ENCODE measurements at regions not wholly inside any gene's neighbourhood (a gene's known extent, or its start where the extent isn't known, plus 50 kb on each side); places are given as distances from the start of the nearest gene placed in this dataset.

DNA sequence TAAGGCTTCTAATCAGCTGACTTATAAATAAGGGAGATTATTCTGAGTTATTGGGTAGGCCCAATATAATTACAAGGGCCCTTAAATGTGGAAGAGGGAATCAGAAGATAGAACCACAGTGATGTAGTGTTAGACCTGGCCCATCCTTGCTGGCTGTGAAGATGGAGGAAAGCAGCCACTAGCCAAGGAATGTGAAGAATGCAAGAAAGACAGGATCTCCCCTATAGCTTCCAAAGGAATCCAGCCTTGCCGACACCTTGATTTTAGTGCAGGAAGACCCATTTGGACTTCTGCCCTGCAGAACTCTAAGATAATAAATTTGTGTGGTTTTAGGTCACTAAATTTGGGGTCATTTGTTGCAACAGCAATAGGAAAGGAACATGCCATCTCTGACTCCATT lies 150.6 kb downstream of the SPATA18 start:
- no peaks in the 10 kb centered on the region for H4K20me1 ChIP-seq (ENCODE audit: insufficient read depth, low read length)
- H2AFZ ChIP-seq (ENCODE audit: low read depth, low read length), result no peak overlapping the region
- Mint-ChIP-seq H3K4me1 (ENCODE audit: low read depth, unreplicated experiment) (peaks cover 17% of the 10 kb centered on the region), H3K4me3 (ENCODE audit: unreplicated experiment) (no peak overlapping the region), H3K27ac (ENCODE audit: unreplicated experiment) (no peak overlapping the region), H3K36me3 (ENCODE audit: low read depth, unreplicated experiment) (no peaks in the 10 kb centered on the region), H3K9me3 (ENCODE audit: unreplicated experiment) (no peaks in the 10 kb centered on the region), H3K27me3 (ENCODE audit: low read depth, unreplicated experiment) (no peaks in the 10 kb centered on the region)
- H3K27me3 ChIP-seq (ENCODE audit: insufficient read depth, low read length), result no peaks in the 10 kb centered on the region
- FAIRE-seq, result no peak
- H3K9ac ChIP-seq (ENCODE audit: low read length), result no peak overlapping the region
- H3K27ac ChIP-seq (ENCODE audit: low read depth, low read length), result no peak overlapping the region
- no peaks in the 10 kb centered on the region for H3K79me2 ChIP-seq (ENCODE audit: insufficient read depth, low read length)
- H3K36me3 ChIP-seq (ENCODE audit: insufficient read depth, low read length), result no peaks in the 10 kb centered on the region
- no peaks in the 10 kb centered on the region for H3K4me1 ChIP-seq (ENCODE audit: insufficient read depth, low read length)
- H3K4me3 ChIP-seq (ENCODE audit: insufficient read depth, low read depth, low read length), result no peak overlapping the region
- H3K4me2 ChIP-seq (ENCODE audit: low read length), result no peak overlapping the region
- no peak for DNase-seq (ENCODE audit: low read depth)
- TF ChIP-seq EZH2 (IDR thresholded peaks at IDR 0.05; ENCODE audit: insufficient read depth, low read length), result no peak
- TF ChIP-seq, protein P1, sequence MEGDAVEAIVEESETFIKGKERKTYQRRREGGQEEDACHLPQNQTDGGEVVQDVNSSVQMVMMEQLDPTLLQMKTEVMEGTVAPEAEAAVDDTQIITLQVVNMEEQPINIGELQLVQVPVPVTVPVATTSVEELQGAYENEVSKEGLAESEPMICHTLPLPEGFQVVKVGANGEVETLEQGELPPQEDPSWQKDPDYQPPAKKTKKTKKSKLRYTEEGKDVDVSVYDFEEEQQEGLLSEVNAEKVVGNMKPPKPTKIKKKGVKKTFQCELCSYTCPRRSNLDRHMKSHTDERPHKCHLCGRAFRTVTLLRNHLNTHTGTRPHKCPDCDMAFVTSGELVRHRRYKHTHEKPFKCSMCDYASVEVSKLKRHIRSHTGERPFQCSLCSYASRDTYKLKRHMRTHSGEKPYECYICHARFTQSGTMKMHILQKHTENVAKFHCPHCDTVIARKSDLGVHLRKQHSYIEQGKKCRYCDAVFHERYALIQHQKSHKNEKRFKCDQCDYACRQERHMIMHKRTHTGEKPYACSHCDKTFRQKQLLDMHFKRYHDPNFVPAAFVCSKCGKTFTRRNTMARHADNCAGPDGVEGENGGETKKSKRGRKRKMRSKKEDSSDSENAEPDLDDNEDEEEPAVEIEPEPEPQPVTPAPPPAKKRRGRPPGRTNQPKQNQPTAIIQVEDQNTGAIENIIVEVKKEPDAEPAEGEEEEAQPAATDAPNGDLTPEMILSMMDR (IDR thresholded peaks at IDR 0.05; ENCODE audit: insufficient read depth, low read depth, low read length), result no peak
- peaks cover 8% of the 10 kb centered on the region for H3K9me3 ChIP-seq (ENCODE audit: insufficient read depth, low read depth, low read length)

DNA sequence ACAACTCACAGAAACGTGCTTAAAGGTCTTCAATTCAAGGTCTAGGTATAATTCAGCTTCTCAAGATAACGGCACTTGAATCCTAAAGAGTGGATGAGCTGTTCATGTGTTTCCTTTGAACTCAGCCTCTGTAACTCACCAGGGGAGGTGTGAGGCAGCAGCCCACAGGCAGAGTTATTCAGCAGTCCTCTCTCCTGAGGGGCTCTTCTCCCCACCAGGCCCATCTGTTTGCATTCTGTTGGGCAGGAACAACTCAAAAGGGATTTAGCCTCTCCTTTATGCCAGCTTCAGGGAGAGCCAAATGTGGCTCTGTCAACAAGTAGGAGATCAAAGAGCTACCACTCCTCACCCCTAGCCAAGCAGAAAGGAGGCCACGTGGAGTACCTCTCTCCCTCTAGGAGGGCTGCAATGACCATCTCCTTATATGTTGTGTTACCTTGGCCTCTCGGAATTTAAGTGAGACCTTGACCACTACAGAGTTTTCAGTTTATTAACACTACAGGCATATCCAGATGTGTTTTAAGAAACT lies 151.2 kb downstream of the SPATA18 start:
- no peaks in the 10 kb centered on the region for H3K79me2 ChIP-seq (ENCODE audit: insufficient read depth, low read length)
- peaks cover 8% of the 10 kb centered on the region for H3K9me3 ChIP-seq (ENCODE audit: insufficient read depth, low read depth, low read length)
- H3K27me3 Mint-ChIP-seq (ENCODE audit: low read depth, unreplicated experiment), result no peaks in the 10 kb centered on the region
- no peaks in the 10 kb centered on the region for H3K27me3 ChIP-seq (ENCODE audit: insufficient read depth, low read length)
- peaks cover 17% of the 10 kb centered on the region for H3K4me1 Mint-ChIP-seq (ENCODE audit: low read depth, unreplicated experiment)
- no peak overlapping the region for H3K9ac ChIP-seq (ENCODE audit: low read length)
- DNase-seq (ENCODE audit: low read depth) (no peak), FAIRE-seq (no peak)
- H3K36me3 Mint-ChIP-seq (ENCODE audit: low read depth, unreplicated experiment), result no peaks in the 10 kb centered on the region
- H3K36me3 ChIP-seq (ENCODE audit: insufficient read depth, low read length), result no peaks in the 10 kb centered on the region
- H3K27ac ChIP-seq (ENCODE audit: low read depth, low read length), result no peak overlapping the region
- no peak overlapping the region for H3K4me3 ChIP-seq (ENCODE audit: insufficient read depth, low read depth, low read length)
- no peaks in the 10 kb centered on the region for H4K20me1 ChIP-seq (ENCODE audit: insufficient read depth, low read length)
- peak overlapping the region; percentile 26 for H2AFZ ChIP-seq (ENCODE audit: low read depth, low read length)
- TF ChIP-seq, protein P1 (IDR thresholded peaks at IDR 0.05; ENCODE audit: insufficient read depth, low read depth, low read length), result no peak
- no peak for TF ChIP-seq EZH2 (IDR thresholded peaks at IDR 0.05; ENCODE audit: insufficient read depth, low read length)
- H3K27ac Mint-ChIP-seq (ENCODE audit: unreplicated experiment), result no peak overlapping the region
- no peaks in the 10 kb centered on the region for H3K9me3 Mint-ChIP-seq (ENCODE audit: unreplicated experiment)
- H3K4me1 ChIP-seq (ENCODE audit: insufficient read depth, low read length), result no peaks in the 10 kb centered on the region
- no peak overlapping the region for H3K4me2 ChIP-seq (ENCODE audit: low read length)
- no peak overlapping the region for H3K4me3 Mint-ChIP-seq (ENCODE audit: unreplicated experiment)

DNA sequence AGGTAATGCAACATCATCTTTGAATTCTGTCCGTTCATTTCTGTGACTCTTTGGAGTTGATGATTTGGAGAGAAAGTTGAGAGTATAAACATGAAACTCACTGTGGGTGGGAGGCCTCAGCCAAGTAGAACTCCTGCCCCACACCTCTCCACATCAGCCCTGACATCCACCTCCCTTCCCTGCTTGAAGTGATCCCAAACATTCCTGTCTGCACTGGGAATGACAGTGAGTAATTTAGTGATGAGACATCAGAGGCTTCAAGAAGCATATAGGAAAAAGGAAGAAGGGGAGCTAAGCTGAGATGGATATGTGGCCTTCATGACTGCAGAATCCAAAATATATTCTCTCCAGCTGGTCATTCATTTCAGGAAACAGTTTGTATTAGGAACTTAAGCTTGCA lies 151.8 kb downstream of the SPATA18 start:
- Histone ChIP-seq H3K9ac (ENCODE audit: low read length) (no peak overlapping the region), H3K27ac (ENCODE audit: low read depth, low read length) (no peak overlapping the region), H4K20me1 (ENCODE audit: insufficient read depth, low read length) (no peaks in the 10 kb centered on the region), H3K36me3 (ENCODE audit: insufficient read depth, low read length) (no peaks in the 10 kb centered on the region), H3K4me3 (ENCODE audit: insufficient read depth, low read depth, low read length) (no peak overlapping the region), H3K4me2 (ENCODE audit: low read length) (no peak overlapping the region), H3K9me3 (ENCODE audit: insufficient read depth, low read depth, low read length) (peaks cover 8% of the 10 kb centered on the region), H2AFZ (ENCODE audit: low read depth, low read length) (no peak overlapping the region), H3K27me3 (ENCODE audit: insufficient read depth, low read length) (no peaks in the 10 kb centered on the region), H3K4me1 (ENCODE audit: insufficient read depth, low read length) (no peaks in the 10 kb centered on the region), H3K79me2 (ENCODE audit: insufficient read depth, low read length) (no peaks in the 10 kb centered on the region)
- FAIRE-seq, result no peak
- no peaks in the 10 kb centered on the region for H3K9me3 Mint-ChIP-seq (ENCODE audit: unreplicated experiment)
- no peak for DNase-seq (ENCODE audit: low read depth)
- no peaks in the 10 kb centered on the region for H3K36me3 Mint-ChIP-seq (ENCODE audit: low read depth, unreplicated experiment)
- no peak overlapping the region for H3K4me3 Mint-ChIP-seq (ENCODE audit: unreplicated experiment)
- H3K27me3 Mint-ChIP-seq (ENCODE audit: low read depth, unreplicated experiment), result no peaks in the 10 kb centered on the region
- TF ChIP-seq, protein P1 (IDR thresholded peaks at IDR 0.05; ENCODE audit: insufficient read depth, low read depth, low read length), result no peak
- no peak for TF ChIP-seq EZH2 (IDR thresholded peaks at IDR 0.05; ENCODE audit: insufficient read depth, low read length)
- H3K27ac Mint-ChIP-seq (ENCODE audit: unreplicated experiment), result peak overlapping the region; percentile 27
- H3K4me1 Mint-ChIP-seq (ENCODE audit: low read depth, unreplicated experiment), result peaks cover 17% of the 10 kb centered on the region
